DMS114 treated with DMSO at 0.1 percent for 48 hours (cell line): ENCODE measurements at regions not wholly inside any gene's neighbourhood (a gene's known extent, or its start where the extent isn't known, plus 50 kb on each side); places are given as distances from the start of the nearest gene placed in this dataset.
"Not testable (repeated sequence)": the region's sequence is repeated elsewhere in the genome, so short reads cannot be mapped to it uniquely, and the experiment has no call there.

Source experiments
- DNase-seq: peaks from one replicate; lab custom pipeline; 2025; ENCODE audit not compliant: unreplicated experiment; lab: John Stamatoyannopoulos, UW

DNA sequence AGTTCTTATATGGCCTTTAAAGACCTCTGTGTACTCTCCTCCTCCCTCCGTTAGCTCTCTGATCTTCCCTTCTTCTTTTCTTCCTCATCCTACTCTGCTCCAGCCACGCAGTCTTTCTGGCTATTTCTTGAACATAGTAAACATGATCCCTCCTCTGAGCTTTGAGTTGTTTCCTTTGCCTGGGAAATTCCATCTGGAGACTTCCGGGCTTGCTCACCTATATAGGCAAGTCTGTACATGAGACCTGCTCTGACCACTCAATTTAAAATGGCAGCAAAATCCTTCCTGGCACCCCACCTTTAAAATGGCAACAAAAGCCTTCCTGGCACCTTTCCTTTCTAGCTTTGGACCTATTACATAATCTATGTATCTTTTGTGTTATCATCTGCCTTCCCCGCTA lies 517.6 kb downstream of the TTLL7 start:
- DNase-seq = not testable (repeated sequence)

DNA sequence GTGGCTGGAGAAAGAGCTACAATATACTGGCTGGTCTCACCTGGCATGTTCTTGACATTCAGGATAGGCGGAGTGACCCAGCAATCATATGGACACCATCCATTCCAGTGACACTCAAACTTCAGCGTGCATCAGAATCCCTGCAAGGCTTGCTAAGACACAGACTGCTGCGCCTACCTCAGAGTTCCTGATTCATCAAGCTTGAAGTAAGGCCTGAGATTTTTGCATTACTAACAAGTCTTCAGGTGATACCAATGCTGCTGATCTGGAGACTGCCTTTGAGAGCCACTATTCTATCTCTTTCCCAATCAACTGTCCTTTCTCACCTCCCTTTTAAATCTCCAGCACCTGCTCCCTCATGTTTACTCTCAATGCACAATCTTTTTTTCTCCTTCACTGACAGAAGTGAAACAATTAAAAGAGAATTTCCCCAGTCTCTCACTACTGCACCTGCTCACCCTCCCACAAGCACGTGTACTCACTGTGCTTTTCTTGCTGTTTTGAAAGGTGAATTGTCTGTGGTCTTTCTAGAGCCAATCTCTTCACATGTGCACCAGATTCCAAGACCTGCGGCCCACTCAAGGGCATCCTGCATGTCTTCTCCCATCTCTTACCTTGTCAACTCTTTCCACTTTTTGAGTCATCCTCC lies 519.2 kb downstream of the TTLL7 start:
- not testable (repeated sequence) for DNase-seq

DNA sequence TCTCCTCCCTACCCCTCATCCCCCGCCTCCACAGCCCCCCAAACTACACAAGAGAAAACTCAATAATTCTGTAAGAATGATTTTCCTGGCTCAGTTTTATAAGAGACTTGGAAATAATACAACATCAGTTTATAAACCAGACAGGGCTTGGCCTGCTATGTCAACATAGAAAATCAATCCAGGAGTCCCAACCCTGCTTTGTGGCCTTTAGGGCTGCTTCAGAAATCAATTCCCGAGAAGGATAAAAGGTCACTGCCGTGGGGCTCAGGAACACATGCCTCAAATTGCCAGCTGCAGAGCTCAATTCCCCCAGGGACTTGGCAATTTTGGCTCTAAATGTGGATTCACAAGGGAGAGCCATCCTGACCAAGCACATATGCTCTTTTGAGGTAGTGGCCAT lies 520.8 kb downstream of the TTLL7 start:
- DNase-seq = not testable (repeated sequence)

DNA sequence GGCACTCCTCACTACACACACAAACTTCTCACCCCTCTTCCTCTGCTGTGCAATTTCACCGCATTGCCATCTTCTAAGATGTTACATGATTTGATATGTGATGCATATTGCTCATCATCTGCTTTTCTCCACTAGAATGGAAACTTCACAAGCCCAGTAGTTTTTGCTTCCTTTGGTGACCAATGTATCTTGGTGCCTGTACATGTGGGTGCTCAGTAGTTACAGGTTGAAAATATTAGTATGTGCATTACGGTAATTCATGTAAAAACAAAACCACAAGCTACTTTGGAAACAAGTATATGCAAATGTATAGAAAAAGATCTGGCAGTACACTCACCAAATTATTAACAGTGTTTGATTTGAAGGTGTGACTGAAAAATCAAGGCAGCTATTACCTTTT lies 522.4 kb downstream of the TTLL7 start:
- not testable (repeated sequence) for DNase-seq

DNA sequence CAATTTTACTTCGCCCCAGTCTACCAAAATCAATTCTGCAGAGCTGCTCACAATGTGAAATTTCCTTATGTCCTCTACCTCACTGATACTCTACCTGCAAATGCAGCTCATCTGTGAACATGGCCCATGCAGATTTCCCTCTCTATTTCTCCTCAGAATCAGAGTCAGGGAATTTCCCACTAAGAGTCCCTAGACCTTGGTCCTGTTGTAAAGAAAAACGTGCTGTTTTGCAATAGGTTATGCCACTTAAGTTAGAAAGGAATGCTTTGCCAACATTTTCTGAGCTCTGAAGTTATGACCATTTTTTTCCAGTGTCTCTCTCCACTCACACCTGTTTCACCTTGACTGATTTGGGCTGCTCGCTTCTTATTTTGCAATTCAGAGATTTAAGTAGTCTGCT lies 524.0 kb downstream of the TTLL7 start:
- DNase-seq = not testable (repeated sequence)

DNA sequence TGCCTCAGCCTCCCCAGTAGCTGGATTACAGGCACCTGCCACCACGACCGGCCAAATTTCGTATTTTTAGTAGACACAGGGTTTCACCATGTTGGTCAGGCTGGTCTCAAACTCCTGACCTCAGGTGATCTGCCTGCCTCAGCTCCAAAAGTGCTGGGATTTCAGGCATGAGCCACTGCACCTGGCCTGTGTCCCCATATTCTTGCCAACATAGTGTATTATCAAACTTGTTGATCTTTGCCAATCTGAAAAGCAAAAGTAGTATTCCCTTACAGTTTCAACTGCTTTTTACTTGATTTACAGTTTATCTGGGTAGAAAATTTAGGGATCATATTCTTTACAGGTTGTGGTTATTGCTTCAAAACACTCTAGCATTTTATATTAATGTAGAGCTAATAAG lies 524.9 kb downstream of the TTLL7 start:
- DNase-seq = not testable (repeated sequence)

DNA sequence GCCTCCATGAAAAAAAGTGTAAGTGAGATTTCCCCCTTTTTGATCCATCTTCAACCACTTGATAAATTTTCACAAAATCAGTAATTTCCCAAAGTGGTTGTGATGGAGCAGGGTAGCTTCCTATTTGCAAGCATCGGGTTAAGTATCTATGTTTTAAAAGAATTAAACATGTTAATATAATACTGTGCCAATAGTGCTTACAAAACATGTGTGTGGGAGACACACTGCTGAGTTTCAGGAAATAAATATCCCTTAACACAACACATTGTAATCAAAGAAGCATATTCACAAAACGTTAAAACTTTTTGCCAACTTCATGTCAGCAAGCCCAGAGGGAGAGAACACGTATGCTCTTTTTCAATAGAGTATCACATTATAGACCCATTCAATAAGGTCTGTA lies 526.9 kb downstream of the TTLL7 start:
- not testable (repeated sequence) for DNase-seq

DNA sequence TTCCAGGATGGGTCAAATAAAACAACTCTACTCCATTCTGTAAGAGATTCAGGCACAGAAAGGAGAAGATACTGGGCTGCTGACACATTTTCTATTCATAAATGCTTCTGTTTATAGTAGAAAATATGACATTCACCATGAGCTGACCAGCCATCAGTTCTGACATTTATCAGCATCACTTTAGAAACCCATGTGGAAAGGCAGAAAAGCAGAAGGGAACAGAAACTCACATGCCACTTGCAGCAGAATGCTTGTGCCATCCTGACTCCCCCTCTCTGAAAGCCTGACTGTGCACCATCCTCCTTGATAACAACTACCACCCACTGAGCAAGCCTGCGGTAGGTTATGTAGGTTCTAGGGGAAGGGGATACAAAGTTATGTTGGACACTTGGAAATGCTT lies 527.7 kb downstream of the TTLL7 start:
- not testable (repeated sequence) for DNase-seq

DNA sequence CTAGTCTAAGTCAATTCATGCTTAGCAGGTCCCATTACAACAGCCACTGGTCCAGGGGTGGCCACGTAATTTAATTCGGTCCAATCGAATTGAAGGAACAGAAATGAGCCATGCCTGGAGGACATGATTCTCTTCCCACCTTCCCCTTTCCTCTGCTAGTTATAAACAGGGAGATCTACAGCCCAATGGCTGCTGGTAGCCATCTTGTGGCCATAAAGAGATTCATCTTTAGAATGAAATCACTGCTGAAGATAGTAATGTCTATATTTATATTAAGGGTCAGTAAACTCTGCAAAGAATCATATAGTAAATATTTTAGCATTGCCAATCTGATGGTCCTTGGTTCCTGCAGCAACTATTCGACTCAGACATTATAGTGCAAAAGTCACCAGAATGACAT lies 530.6 kb downstream of the TTLL7 start:
- DNase-seq = not testable (repeated sequence)

DNA sequence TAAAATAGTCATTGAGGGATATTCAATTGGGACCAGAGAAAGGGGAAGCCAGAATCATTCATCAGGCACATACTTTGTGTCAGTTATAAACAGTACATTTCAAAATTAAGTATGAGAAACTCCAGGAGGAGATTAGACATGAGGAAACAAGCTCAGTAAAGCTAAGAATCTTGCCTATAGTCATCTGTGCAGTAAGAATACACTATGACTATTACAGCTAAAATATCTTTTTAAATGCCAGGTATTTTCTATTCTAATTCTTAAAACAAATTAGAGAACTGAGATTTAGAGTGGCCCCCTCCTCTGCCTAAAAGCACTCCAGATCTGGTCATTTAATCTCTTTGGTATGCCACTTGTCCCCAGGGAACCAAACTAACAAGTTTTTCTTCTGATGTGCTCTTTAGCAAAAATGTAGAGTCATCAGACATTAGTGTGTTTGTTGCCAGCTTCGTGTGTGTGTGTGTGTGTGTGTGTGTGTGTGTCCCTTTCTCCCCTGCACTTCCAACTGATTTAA lies 541.1 kb downstream of the TTLL7 start:
- not testable (repeated sequence) for DNase-seq

DNA sequence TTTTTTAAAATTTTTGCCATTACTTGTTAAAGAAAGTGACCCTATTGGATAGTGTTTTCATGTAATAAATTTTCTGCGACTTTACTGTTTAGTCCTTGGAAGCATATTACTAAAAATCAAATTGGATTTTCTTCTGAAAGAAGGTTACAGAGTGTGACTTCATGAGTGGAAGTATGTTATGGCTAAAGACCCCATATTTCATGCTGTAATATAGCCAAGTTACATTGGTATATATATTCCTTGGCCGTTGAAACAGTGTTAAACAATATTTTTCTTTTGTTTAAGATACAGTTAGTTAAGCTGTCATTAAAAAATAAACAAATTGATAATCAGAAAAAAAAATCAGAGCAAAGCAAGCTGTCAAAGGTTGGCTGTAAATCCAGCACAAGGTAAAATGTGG lies 541.7 kb downstream of the TTLL7 start:
- DNase-seq = not testable (repeated sequence)

DNA sequence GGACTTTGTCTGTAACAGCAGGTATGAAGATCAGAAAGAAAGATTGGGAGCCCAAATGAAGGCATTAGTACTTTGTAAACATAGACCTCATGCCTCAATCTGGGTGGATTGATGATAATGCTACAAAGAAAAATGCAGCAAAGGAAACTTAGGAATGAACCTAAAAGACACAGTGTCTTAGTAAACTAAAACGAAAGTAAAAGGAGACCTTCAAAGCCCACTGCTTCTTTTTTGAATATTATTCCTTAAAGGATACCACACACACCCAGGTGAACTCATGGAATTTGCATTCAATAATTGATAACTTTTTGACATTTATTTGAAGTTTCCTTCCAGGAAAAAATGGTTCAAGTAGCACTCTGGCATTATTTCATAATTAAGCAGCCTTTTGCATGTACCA lies 543.2 kb downstream of the TTLL7 start:
- not testable (repeated sequence) for DNase-seq

DNA sequence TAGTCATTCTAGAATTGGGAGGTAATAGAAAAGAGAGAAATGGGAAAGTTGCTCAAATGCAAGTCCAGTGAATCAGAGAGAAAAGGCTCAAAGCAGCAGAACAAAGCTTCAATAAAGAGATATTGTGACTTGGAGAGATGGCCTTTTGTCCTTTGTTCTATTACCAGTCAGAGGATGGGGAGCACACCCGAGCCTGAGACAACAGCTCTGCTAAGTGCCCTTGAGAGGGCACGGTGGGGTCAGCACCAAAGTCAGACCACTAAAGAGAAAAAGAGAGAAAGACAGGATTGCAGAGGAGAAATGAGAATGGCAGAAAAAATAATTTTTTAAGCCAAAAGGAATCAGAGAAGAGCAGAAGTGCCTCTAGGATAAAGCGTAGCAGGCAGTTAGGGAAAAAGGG lies 553.1 kb downstream of the TTLL7 start:
- DNase-seq = not testable (repeated sequence)

DNA sequence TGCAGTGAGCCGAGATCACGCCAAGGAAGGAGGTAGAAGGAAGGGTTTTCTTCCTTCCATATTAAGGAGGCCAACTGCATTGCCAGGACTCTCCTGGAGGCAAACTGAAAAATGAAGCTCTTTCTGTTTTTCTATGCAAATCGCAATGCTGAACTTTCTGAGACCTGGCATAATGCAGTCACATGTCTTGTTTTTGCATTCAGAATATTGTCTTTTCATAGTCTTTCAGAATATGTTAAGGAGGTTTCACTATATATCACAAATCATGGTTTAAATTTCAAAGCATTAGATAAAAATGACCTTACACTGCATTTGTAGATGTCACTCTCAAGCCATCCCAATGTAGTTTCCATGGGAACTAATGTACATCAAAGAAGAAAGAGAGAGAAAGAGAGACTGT lies 556.5 kb downstream of the TTLL7 start:
- not testable (repeated sequence) for DNase-seq

DNA sequence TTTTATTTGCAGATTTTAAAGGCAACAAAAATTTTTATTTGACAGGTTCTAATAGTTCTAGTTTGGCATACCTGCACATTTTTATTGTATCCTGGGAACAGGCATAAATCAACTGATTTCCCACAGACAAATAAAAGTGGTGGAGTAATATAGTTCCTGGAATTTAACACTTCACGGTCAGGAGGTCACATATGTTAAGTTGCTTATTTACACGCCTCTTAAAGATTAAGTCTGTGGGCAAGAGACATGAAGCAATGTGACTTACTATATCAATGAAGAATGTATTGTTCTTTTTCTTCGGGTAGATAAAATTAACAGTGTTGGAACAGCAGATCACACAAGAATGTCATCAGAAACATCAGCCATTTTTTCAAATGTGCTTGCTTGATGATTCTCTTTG lies 558.3 kb downstream of the TTLL7 start:
- not testable (repeated sequence) for DNase-seq

DNA sequence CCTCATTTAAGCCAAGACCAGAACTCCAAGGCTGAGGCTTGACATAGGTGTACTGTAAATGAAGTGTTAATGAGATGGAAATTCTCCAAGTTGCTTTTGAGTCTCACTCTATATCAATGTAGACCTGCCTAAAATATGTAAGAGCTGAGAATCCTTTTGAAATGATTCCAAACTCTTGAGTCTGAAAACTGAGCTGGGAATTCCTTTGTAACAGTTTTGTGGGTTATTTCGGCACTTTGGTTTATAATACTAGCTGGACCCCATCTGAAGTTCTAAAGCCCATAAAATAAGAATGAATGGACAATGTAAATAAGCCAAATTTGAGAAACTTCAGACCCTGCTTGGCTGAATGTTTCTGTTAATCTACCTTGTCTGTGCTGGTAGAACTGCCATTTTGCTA lies 558.9 kb downstream of the TTLL7 start:
- DNase-seq = not testable (repeated sequence)

DNA sequence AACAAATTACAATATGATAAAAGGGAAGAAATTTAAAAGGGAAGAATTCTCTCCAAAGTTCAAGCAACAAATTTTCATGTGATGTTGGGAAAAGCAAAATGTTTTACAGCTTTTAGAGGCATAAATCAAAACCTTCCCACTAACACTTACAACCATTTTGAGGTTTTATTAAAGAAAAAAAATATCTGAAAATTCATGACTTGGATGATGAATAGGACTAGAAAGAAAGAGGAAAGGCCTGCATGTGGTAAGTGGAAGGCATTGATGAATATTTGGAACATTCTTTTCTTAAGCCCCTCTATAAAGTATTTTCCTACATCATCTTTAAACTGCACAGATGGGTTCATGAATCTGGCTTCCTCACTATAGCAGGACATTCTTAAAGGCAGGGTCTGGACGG lies 560.6 kb downstream of the TTLL7 start:
- not testable (repeated sequence) for DNase-seq

DNA sequence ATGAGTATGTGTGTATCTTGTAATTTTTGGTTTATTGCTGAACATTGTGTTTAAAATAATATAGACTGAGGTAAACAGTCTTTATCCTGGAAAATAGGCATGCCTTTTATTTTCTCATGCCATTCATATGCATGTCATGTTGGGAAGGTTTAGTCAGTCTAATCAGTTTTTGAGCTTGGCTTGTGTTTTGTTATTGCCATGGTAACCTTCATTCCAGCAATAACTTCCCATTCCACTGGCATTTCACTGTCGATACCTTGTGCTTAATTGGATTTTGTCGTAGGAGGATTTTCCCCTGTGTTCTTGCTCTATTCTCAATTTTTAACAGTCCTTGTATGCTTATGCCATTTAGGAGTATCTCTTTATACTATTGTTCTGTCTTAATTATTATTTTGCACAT lies 563.6 kb downstream of the TTLL7 start:
- not testable (repeated sequence) for DNase-seq

DNA sequence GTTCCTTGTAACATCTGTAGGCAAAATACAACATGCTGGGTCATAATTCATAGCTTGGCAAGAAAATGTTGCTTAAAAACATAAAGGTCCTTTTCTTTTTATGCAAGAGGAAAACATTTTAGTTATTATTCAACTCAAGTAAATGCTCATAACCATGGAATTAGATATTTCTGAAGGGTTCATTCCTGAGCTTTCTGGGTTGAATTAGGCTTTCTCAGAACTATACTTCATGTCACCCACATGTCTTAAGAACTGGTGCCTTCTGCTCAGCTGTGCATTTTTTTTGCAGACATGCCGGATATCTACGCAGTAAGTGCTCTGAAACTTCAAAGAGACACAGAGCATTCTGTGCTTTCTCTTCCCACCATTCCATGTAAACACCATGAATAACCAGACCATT lies 571.4 kb downstream of the TTLL7 start:
- not testable (repeated sequence) for DNase-seq

DNA sequence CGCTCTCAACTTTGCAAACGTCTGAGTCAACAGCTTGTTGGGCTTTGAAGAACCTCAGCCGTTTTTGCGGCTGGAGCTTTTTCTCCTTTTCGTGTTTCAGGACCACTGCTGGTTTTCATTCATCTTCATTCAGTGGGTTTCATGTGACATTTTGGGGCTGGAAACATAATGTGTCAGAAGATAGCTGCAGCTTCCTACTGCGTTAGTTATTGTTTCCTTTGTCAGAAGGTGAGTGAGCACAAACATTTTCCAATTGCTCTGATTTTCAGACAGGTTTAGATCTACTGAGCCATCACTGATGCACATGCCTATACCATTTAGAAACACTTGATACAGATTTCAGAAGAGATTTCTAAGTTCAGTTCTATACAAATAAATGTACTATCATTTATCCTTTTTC lies 575.5 kb downstream of the TTLL7 start:
- not testable (repeated sequence) for DNase-seq

DNA sequence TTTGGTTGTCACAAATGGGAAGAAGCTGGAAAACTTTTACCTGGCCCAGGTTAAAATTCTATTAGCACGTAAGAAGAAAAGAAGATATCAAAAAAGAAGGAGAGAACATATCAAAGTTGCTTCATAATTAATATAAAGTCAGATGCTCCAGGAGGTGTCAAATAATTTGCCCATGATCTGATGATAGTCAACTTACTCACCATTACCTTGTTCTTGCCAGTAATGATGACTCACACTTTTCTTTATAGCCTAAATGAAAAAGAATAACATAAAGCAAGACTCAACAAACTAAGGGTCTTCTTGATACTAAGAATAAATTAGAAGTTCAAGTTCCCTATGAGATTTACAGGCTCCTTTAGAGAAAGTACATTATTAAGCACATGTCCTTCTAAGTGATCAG lies 580.4 kb downstream of the TTLL7 start:
- no peak for DNase-seq

DNA sequence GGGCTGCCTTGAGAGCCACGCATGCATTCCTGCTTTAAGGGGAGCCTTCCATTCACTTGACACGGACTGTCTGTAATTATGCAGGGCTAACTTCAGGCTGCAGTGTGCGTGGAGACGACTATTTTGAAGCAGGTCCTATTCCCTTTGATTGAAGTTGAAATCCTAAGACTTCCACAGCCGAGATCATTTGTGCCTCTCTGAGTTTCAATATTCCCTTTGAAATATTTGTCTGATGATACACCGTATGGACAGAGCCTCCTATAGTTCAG lies 585.2 kb downstream of the TTLL7 start:
- DNase-seq = not testable (repeated sequence)

DNA sequence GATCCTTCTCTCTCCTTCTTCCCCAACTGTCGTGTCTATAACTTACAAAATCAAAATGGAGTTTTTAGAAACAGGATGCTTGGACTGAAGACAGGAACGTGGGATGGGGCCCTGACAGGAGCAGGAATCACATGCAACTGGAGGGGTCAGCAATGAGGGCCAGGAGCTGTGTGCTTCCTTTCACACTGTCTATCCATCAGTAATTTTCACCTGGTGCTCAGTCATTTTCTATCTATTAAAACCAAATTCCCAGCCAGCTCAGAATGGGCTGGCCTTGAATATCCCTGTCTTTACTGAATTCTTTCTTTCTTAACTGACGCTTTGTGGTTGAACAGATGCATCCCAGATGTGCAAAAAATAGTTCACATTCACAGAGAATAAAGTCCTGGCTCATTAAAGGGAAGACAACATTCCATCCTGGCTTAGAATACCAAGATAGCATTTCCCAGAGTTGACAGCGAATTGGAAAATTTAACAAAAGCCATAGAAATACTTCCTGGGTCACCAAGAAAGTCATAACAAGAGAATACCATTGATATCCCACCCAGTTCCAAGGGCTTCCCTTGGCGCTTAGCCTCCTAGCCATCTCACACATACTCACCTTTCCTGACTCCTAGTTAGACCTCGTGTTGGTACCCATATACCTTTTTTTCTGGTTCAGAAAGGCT lies 588.1 kb downstream of the TTLL7 start:
- DNase-seq = not testable (repeated sequence)
